ENCODE measurements at regions not wholly inside any gene's neighbourhood (a gene's known extent, or its start where the extent isn't known, plus 50 kb on each side); places are given as distances from the start of the nearest gene placed in this dataset.

DNA sequence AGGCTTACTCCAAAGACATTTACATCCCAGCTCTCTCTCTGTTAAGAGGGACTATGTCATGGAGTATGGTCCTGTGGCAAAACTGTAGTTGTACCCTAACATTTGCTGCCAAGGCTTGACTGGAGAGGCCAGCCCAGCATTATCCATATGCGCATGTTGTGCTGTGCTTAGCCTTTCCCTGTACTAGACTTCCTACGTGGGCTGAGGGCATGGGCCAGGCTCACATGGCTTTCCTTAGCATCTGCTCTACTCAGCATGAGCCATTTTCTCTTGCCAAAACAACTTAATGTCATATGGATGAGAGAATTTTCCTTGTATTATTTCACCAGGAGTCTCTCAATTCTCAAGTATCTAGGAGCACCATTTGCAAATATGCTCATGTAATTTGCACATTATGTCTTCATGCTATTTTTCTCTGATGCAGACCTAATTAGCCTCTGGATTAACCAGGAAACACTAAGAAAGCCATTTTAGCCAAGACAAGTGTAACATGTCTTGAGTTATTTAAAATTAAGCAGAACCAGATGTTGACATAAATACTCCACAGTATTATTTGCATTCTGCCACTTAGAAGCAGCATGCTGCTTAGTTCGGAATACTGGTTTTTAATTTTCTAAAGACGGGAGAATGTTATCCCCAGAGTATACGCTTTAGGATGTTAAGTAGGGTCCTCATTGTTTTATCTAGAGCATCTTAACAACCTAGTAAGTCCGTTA lies 71.7 kb upstream of the FAR1 start:
- WGBS, 2 donors: 69 to 72% methylated on average over 6 of the region's 6 CpGs
- intact Hi-C loops (cut with DNase I): no loop called here
- H3K4me3 ChIP-seq: no peak overlapping the region
- no peak for TF ChIP-seq POLR2A (IDR thresholded peaks at IDR 0.05)
- TF ChIP-seq, protein P1, sequence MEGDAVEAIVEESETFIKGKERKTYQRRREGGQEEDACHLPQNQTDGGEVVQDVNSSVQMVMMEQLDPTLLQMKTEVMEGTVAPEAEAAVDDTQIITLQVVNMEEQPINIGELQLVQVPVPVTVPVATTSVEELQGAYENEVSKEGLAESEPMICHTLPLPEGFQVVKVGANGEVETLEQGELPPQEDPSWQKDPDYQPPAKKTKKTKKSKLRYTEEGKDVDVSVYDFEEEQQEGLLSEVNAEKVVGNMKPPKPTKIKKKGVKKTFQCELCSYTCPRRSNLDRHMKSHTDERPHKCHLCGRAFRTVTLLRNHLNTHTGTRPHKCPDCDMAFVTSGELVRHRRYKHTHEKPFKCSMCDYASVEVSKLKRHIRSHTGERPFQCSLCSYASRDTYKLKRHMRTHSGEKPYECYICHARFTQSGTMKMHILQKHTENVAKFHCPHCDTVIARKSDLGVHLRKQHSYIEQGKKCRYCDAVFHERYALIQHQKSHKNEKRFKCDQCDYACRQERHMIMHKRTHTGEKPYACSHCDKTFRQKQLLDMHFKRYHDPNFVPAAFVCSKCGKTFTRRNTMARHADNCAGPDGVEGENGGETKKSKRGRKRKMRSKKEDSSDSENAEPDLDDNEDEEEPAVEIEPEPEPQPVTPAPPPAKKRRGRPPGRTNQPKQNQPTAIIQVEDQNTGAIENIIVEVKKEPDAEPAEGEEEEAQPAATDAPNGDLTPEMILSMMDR (IDR thresholded peaks at IDR 0.05): no peak
- H3K27ac ChIP-seq: no peak overlapping the region
- H3K27me3 ChIP-seq: no peaks in the 10 kb centered on the region
- H3K9me3 ChIP-seq: no peaks in the 10 kb centered on the region
- H3K36me3 ChIP-seq (replicated peaks in 1 of 2; ENCODE audit: insufficient read depth in 1 of 2, low read depth in 2 of 2): no peaks in the 10 kb centered on the region
- DNase-seq: no peak
- H3K4me1 ChIP-seq: no peaks in the 10 kb centered on the region
- ATAC-seq: no peak

- no peak for TF ChIP-seq POLR2A (IDR thresholded peaks at IDR 0.05)
- TF ChIP-seq, protein P1 (IDR thresholded peaks at IDR 0.05): no peak
- no peak overlapping the region for H3K4me3 ChIP-seq
- ATAC-seq (no peak), DNase-seq (no peak)
- no peaks in the 10 kb centered on the region for H3K27me3 ChIP-seq
- no peaks in the 10 kb centered on the region for H3K36me3 ChIP-seq (replicated peaks in 1 of 2; ENCODE audit: insufficient read depth in 1 of 2, low read depth in 2 of 2)
- H3K27ac ChIP-seq: no peak overlapping the region
- H3K9me3 ChIP-seq: no peaks in the 10 kb centered on the region
- intact Hi-C loops (cut with DNase I): no loop called here
- no peaks in the 10 kb centered on the region for H3K4me1 ChIP-seq
These were observed 73.3 kb upstream of the FAR1 start for GRCh38 chr11:13595166-13595565.

DNA sequence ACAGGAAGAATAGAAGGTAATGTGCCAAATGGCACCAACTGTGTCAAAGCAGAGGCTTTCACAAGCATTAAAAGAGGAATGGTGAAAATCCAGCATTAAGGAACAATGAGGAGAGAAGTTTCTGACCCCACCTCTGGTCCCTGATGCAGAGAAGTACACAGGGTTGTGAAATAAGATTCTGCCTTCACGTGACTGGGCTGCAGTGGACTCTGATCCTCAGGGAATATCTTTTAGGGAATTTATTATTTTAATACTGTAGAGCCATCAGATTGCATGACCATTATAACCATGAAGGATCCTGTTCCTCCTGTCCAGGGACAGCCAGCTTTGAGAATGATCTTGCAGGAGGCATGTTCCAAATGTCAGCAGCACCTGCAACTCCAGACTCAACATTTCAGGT lies 74.4 kb upstream of the FAR1 start:
- no peaks in the 10 kb centered on the region for H3K4me1 ChIP-seq
- no peak overlapping the region for H3K4me3 ChIP-seq
- H3K36me3 ChIP-seq (replicated peaks in 1 of 2; ENCODE audit: insufficient read depth in 1 of 2, low read depth in 2 of 2): no peaks in the 10 kb centered on the region
- no peak overlapping the region for H3K27ac ChIP-seq
- TF ChIP-seq, protein P1 (IDR thresholded peaks at IDR 0.05): no peak
- TF ChIP-seq POLR2A (IDR thresholded peaks at IDR 0.05): no peak
- intact Hi-C loops (cut with DNase I): no loop called here
- H3K9me3 ChIP-seq: no peaks in the 10 kb centered on the region
- 20 to 31% methylated on average over 1 of the region's 1 CpG for WGBS, 2 donors
- ATAC-seq (no peak), DNase-seq (peak in 1 of 4 donors; percentile 5)
- no peaks in the 10 kb centered on the region for H3K27me3 ChIP-seq

GRCh38 chr11:13578514-13579140 lies 82.8 kb upstream of the PTH start:
- Histone ChIP-seq H3K36me3 (replicated peaks in 1 of 2; ENCODE audit: insufficient read depth in 1 of 2, low read depth in 2 of 2) (no peaks in the 10 kb centered on the region), H3K9me3 (no peaks in the 10 kb centered on the region), H3K27ac (no peak overlapping the region), H3K4me1 (no peaks in the 10 kb centered on the region), H3K27me3 (no peaks in the 10 kb centered on the region), H3K4me3 (no peak overlapping the region)
- ATAC-seq (no peak), DNase-seq (no peak)
- intact Hi-C loops (cut with DNase I): no loop called here
- WGBS, 2 donors: 58 to 76% methylated on average over 3 of the region's 3 CpGs
- TF ChIP-seq, protein P1 (IDR thresholded peaks at IDR 0.05): no peak

GRCh38 chr11:13577881-13578280 lies 82.1 kb upstream of the PTH start:
- H3K4me3 ChIP-seq: no peak overlapping the region
- H3K27me3 ChIP-seq: no peaks in the 10 kb centered on the region
- 55 to 59% methylated on average over 2 of the region's 2 CpGs for WGBS, 2 donors
- no peaks in the 10 kb centered on the region for H3K4me1 ChIP-seq
- H3K27ac ChIP-seq: no peak overlapping the region
- no peaks in the 10 kb centered on the region for H3K36me3 ChIP-seq (replicated peaks in 1 of 2; ENCODE audit: insufficient read depth in 1 of 2, low read depth in 2 of 2)
- no peaks in the 10 kb centered on the region for H3K9me3 ChIP-seq
- ATAC-seq (no peak), DNase-seq (no peak)
- intact Hi-C loops (cut with DNase I): no loop called here
- no peak for TF ChIP-seq POLR2A (IDR thresholded peaks at IDR 0.05)
- TF ChIP-seq, protein P1 (IDR thresholded peaks at IDR 0.05): no peak

Data from body of pancreas (tissue), 4 donors.